Common myeloid progenitor, CD34-positive (primary cell): ENCODE measurements at regions not wholly inside any gene's neighbourhood (a gene's known extent, or its start where the extent isn't known, plus 50 kb on each side); places are given as distances from the start of the nearest gene placed in this dataset.

ENCODE experiments used
- CTCF ChIA-PET: fragments of 350-600 bp; sonication (Branson Sonifier 250); formaldehyde crosslinking; loops from one replicate; lab custom pipeline; 2021; ENCODE audit warnings: antibody characterized with exemption; lab: Charles Lee
- POLR2A ChIA-PET: fragments of 350-600 bp; sonication (Branson Sonifier 250); formaldehyde crosslinking; loops from one replicate; lab custom pipeline; 2021; ENCODE audit warnings: antibody characterized with exemption; lab: Charles Lee
- DNase-seq, 3 donors: peaks; one replicate each; pipeline versions ENCODE4 v3.0.0 to v3.0.0-alpha.2; 2013
- H3K27ac ChIP-seq, 2 experiments: 1 replicate in 1 of 2; 2 replicates in 1 of 2; pipeline ENCODE4 v1.7.0; 2013; ENCODE audit warnings: inconsistent platforms in 2 of 2, low read length in 2 of 2, mild to moderate bottlenecking in 2 of 2, low read depth in 1 of 2, moderate library complexity in 1 of 2; ENCODE audit not compliant: severe bottlenecking in 2 of 2, insufficient read depth in 1 of 2, poor library complexity in 1 of 2
- H3K27me3 ChIP-seq, 5 experiments: replicated peaks in 2 of 5; 1 replicate in 3 of 5; 2 replicates in 2 of 5; pipeline versions ENCODE4 v1.6.1 to v1.7.0; 2013; ENCODE audit warnings: low read length in 4 of 5, mild to moderate bottlenecking in 2 of 5, moderate library complexity in 2 of 5, inconsistent platforms in 1 of 5; ENCODE audit not compliant: insufficient read depth in 5 of 5, control insufficient read depth in 4 of 5
- H3K36me3 ChIP-seq, 4 experiments: 1 replicate in 2 of 4; 2 replicates in 2 of 4; pipeline versions ENCODE4 v1.6.1 to v1.7.0; 2013; ENCODE audit warnings: low read length in 3 of 4, control low read depth in 1 of 4, mild to moderate bottlenecking in 1 of 4; ENCODE audit not compliant: control insufficient read depth in 4 of 4, insufficient read depth in 4 of 4
- H3K4me1 ChIP-seq, 4 experiments: 1 replicate in 3 of 4; 2 replicates in 1 of 4; pipeline versions ENCODE4 v1.6.1 to v1.7.1; 2013; ENCODE audit warnings: low read length in 3 of 4, mild to moderate bottlenecking in 3 of 4, control low read depth in 1 of 4, inconsistent platforms in 1 of 4, moderate library complexity in 1 of 4; ENCODE audit not compliant: control insufficient read depth in 4 of 4, insufficient read depth in 4 of 4; ENCODE audit errors: control extremely low read depth in 1 of 4
- H3K4me3 ChIP-seq, 7 experiments: 1 replicate in 4 of 7; 2 replicates in 3 of 7; pipeline versions ENCODE4 v1.5.1 to v1.7.0; 2013; ENCODE audit warnings: mild to moderate bottlenecking in 7 of 7, low read length in 6 of 7, moderate library complexity in 6 of 7, inconsistent platforms in 2 of 7, low read depth in 2 of 7, control low read depth in 1 of 7; ENCODE audit not compliant: insufficient read depth in 4 of 7, control insufficient read depth in 1 of 7; ENCODE audit errors: extremely low read depth in 1 of 7
- H3K9me3 ChIP-seq, 5 experiments: 1 replicate in 4 of 5; 2 replicates in 1 of 5; pipeline versions ENCODE4 v1.6.1 to v1.7.1; 2013; ENCODE audit warnings: low read length in 4 of 5, mild to moderate bottlenecking in 2 of 5, inconsistent platforms in 1 of 5, low read depth in 1 of 5, moderate library complexity in 1 of 5; ENCODE audit not compliant: control insufficient read depth in 4 of 5, insufficient read depth in 2 of 5; ENCODE audit errors: control extremely low read depth in 1 of 5
- WGBS: methylation state at CpG from one replicate; pipeline ENCODE4 v1.1.5; 2013; ENCODE audit not compliant: insufficient coverage; 5-methylcytosine and 5-hydroxymethylcytosine counted together

DNA sequence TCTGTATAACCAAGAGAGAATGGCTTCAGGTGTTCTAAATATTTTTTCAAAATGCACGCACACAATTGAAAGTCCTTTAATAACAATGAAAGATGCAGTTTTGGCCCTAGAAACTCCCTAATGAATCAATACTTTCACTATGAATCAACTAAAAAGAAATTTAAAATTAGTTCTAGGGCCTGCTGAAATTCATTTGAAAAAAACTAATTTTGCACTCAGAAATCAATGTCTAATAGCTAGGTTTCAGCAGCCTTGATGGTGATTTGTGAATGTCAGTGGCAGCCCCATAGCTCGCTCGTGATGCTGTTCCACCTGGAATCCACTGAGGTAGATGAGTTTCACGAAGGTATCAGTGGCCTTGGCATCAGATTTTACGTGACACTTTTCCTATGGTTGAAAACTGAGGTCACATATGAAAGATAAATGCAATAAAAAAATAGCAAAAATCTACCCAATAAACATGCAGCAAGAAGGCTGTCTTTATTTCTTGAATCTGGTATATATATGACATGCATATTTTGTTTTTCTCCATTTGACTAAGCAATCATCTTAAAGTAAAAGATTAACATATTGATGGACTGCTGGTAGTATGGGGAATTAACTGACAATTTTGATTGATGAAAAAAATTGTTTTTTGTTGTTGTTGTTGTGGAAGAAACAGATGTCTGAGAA, 141.0 kb downstream of the AKAP11 start:
- H3K36me3 ChIP-seq: no peaks in the 10 kb centered on the region
- ChIA-PET CTCF (no interaction called here), POLR2A (interaction anchor here (0.6 kb wide), 1 partner anchor 738 kb away, joined by 3 read pairs; no protein-coding TSS in a partner anchor)
- H3K4me1 ChIP-seq: no peaks in the 10 kb centered on the region
- no peak for DNase-seq
- peaks cover 0 to 2% (median 0%) of the 10 kb centered on the region in 5 experiments for H3K9me3 ChIP-seq
- H3K4me3 ChIP-seq: no peak overlapping the region
- no peak overlapping the region for H3K27ac ChIP-seq
- 100% methylated on average over 3 of the region's 5 CpGs for WGBS
- no peaks in the 10 kb centered on the region for H3K27me3 ChIP-seq

DNA sequence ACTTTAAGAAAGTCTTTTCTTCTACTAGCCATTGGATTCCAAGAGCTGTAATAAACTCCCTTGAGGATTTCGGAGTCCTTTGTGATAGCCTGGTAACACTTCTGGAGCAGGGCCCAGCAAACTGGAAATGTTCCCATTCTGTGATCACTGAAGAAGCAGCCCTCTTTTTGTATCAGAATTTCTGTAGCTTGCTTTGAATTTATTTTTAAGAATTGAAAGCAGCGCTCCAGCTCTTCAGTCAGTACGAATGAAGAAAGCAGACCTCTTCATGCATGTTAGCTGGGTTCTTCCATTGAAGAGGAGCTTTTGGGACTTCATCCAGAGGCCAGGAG, 141.5 kb downstream of the AKAP11 start:
- H3K9me3 ChIP-seq: peaks cover 0 to 2% (median 0%) of the 10 kb centered on the region in 5 experiments
- no peaks in the 10 kb centered on the region for H3K27me3 ChIP-seq
- DNase-seq: no peak
- H3K4me1 ChIP-seq: no peaks in the 10 kb centered on the region
- CTCF ChIA-PET: no interaction called here
- H3K4me3 ChIP-seq: no peak overlapping the region
- H3K36me3 ChIP-seq: no peaks in the 10 kb centered on the region
- POLR2A ChIA-PET: interaction anchor here (0.6 kb wide), 1 partner anchor 737 kb away, joined by 3 read pairs; no protein-coding TSS in a partner anchor
- no peak overlapping the region for H3K27ac ChIP-seq
- 100% methylated on average over 3 of the region's 3 CpGs for WGBS

DNA sequence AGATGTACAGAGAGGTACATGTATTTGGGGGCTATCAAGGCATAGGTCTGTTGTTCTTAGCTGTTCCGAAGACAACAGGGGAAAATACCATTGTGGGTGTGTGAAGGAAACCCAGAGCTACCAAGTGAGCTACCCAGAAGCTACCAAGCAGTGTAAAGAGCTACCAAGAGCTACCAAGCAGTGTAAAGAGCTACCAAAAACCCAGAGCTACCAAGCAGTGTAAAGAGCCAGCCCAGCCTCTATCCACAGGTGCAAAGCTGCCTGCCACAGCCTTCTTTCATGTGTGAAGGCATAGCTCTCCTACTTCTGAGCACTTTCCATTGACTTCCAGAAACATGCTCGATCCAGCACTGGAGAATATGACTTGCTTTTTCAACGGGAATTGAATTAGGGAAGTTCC, 145.7 kb downstream of the AKAP11 start:
- ChIA-PET CTCF (no interaction called here), POLR2A (no interaction called here)
- no peaks in the 10 kb centered on the region for H3K27me3 ChIP-seq
- no peak for DNase-seq
- H3K4me3 ChIP-seq: no peak overlapping the region
- H3K27ac ChIP-seq: no peak overlapping the region
- H3K9me3 ChIP-seq: peaks cover 0 to 2% (median 0%) of the 10 kb centered on the region in 5 experiments
- no peaks in the 10 kb centered on the region for H3K4me1 ChIP-seq
- H3K36me3 ChIP-seq: no peaks in the 10 kb centered on the region
- WGBS: 100% methylated on average over 1 of the region's 3 CpGs

GRCh38 chr13:42418184-42418583, 146.2 kb downstream of the AKAP11 start:
- ChIA-PET POLR2A (no interaction called here), CTCF (no interaction called here)
- no peak overlapping the region for H3K4me3 ChIP-seq
- H3K4me1 ChIP-seq: no peaks in the 10 kb centered on the region
- H3K9me3 ChIP-seq: peaks cover 0 to 2% (median 0%) of the 10 kb centered on the region in 5 experiments
- DNase-seq: no peak
- H3K36me3 ChIP-seq: no peaks in the 10 kb centered on the region
- no peaks in the 10 kb centered on the region for H3K27me3 ChIP-seq
- WGBS: 71% methylated on average over 1 of the region's 2 CpGs
- H3K27ac ChIP-seq: no peak overlapping the region

DNA sequence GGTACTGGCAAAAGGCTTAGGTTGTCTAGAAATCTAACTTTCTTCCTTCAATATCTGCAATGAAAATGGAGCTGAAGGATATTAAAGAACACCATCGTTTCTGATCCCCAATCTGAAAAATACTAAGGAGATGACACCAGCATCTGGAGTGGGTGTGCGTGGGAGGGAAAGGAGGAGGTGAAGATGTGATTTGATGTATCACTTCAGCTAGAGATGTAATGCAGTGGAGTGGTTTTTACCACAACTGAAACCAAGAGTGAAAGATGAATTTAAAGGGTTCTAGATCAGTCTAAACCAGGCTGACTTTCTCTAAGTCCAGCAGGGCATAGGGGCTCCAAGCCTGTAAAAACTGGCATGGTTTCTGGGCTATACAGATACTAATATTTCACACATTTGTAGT, 148.4 kb downstream of the AKAP11 start:
- CTCF ChIA-PET: no interaction called here
- Histone ChIP-seq H3K27ac (no peak overlapping the region), H3K9me3 (peaks cover 0 to 10% (median 4%) of the 10 kb centered on the region in 5 experiments), H3K36me3 (no peaks in the 10 kb centered on the region), H3K4me1 (no peaks in the 10 kb centered on the region), H3K4me3 (no peak overlapping the region), H3K27me3 (no peaks in the 10 kb centered on the region)
- DNase-seq: no peak
- WGBS: 94% methylated on average over 2 of the region's 2 CpGs
- POLR2A ChIA-PET: no interaction called here

DNA sequence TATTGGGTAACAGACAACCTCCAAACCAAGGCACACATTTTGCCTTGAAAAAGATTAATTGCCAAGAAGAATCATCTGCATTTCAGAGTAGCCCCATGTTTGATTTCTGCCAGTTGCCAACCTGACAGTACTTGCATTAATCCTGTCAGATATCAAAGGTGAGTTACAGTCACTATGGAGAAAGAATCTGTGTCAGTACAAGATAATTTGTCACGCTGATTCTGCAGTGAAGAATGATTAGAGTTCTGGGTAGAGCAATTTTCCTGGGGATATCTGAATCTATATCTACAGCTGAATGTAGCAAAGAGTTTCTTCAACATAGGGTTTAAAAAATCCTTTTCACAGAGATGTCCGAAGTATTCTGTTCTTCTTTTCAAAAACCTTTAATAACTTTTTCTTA, 150.7 kb downstream of the AKAP11 start:
- H3K36me3 ChIP-seq: no peaks in the 10 kb centered on the region
- H3K4me3 ChIP-seq: no peak overlapping the region
- CTCF ChIA-PET: interaction anchor here (1.2 kb wide), 1 partner anchor 20 kb away, joined by 3 read pairs; no protein-coding TSS in a partner anchor
- WGBS: 100% methylated on average over 1 of the region's 2 CpGs
- H3K27ac ChIP-seq: no peak overlapping the region
- H3K27me3 ChIP-seq: no peaks in the 10 kb centered on the region
- POLR2A ChIA-PET: no interaction called here
- DNase-seq: no peak
- H3K9me3 ChIP-seq: peaks cover 0 to 10% (median 4%) of the 10 kb centered on the region in 5 experiments
- no peaks in the 10 kb centered on the region for H3K4me1 ChIP-seq

DNA sequence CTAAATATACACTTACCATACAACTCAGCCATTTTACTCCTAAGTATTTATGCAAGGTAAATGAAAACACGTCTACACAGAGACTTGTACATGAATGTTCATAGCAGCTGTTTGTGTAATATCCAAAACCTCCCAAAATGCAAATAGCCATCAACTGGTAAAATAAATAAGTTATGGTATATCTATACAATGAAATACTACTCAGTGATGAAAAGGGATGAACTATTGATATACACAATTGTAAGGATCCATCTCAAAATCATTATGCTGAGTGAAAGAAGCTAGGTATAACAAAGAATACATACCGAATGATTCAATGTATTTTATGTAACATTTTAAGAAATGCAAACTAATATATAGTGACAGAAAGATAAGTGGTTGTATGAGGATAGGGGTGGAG, 149.8 kb upstream of the TNFSF11 start:
- POLR2A ChIA-PET: no interaction called here
- Histone ChIP-seq H3K36me3 (no peaks in the 10 kb centered on the region), H3K27me3 (no peaks in the 10 kb centered on the region), H3K4me3 (no peak overlapping the region), H3K4me1 (no peaks in the 10 kb centered on the region), H3K9me3 (peaks cover 0 to 10% (median 4%) of the 10 kb centered on the region in 5 experiments), H3K27ac (no peak overlapping the region)
- WGBS: no CpG with 5 or more reads among the region's 2 CpGs
- CTCF ChIA-PET: no interaction called here
- DNase-seq: no peak
